ENCODE measurements at regions not wholly inside any gene's neighbourhood (a gene's known extent, or its start where the extent isn't known, plus 50 kb on each side); places are given as distances from the start of the nearest gene placed in this dataset.
A peak's percentile ranks its signal among the peaks of the same experiment; 100 is the strongest.

DNA sequence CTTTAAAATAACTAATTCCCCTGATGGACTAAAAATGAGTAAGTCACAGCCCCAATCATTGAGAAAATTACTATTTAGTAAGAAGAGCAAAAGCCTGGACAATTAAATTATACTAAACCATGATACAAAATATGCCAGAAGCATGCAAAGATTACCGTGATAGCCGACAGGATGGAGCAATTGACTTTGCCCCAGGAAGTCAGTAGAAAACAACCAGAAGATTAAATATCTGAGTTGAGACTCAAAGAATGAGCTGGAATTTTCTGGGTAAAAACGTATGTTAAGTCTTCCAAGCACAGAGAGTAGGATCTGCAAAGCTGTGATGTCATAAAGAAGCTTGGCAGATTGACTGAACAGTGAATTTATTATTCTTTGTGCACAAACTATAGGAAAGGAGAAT lies 816.1 kb upstream of the TENM3 start:
- H3K27ac ChIP-seq (ENCODE audit: low read depth in 2 of 2, low read length in 2 of 2), result no peak overlapping the region
- no peaks in the 10 kb centered on the region for H3K9me3 ChIP-seq (ENCODE audit: control insufficient read depth in 2 of 3, insufficient read depth in 1 of 3, low read length in 3 of 3)
- H3K4me1 ChIP-seq (ENCODE audit: control insufficient read depth in 2 of 3, insufficient read depth in 2 of 3, low read depth in 1 of 3, low read length in 3 of 3), result no peaks in the 10 kb centered on the region
- intact Hi-C loops (cut with DNase I), result no loop called here
- no peaks in the 10 kb centered on the region for H3K27me3 ChIP-seq (ENCODE audit: control insufficient read depth, insufficient read depth, low read length)
- H3K4me3 ChIP-seq (ENCODE audit: low read length in 3 of 3), result no peak overlapping the region
- TF ChIP-seq, protein P1, sequence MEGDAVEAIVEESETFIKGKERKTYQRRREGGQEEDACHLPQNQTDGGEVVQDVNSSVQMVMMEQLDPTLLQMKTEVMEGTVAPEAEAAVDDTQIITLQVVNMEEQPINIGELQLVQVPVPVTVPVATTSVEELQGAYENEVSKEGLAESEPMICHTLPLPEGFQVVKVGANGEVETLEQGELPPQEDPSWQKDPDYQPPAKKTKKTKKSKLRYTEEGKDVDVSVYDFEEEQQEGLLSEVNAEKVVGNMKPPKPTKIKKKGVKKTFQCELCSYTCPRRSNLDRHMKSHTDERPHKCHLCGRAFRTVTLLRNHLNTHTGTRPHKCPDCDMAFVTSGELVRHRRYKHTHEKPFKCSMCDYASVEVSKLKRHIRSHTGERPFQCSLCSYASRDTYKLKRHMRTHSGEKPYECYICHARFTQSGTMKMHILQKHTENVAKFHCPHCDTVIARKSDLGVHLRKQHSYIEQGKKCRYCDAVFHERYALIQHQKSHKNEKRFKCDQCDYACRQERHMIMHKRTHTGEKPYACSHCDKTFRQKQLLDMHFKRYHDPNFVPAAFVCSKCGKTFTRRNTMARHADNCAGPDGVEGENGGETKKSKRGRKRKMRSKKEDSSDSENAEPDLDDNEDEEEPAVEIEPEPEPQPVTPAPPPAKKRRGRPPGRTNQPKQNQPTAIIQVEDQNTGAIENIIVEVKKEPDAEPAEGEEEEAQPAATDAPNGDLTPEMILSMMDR (IDR thresholded peaks at IDR 0.05; ENCODE audit: borderline replicate concordance, extremely low read depth, insufficient read depth), result no peak
- DNase-seq (no peak), FAIRE-seq (no peak)
- no peak overlapping the region for H3K9ac ChIP-seq (ENCODE audit: low read length in 3 of 3)
- no peaks in the 10 kb centered on the region for H3K36me3 ChIP-seq (ENCODE audit: control insufficient read depth in 2 of 3, insufficient read depth in 3 of 3, low read length in 3 of 3)

DNA sequence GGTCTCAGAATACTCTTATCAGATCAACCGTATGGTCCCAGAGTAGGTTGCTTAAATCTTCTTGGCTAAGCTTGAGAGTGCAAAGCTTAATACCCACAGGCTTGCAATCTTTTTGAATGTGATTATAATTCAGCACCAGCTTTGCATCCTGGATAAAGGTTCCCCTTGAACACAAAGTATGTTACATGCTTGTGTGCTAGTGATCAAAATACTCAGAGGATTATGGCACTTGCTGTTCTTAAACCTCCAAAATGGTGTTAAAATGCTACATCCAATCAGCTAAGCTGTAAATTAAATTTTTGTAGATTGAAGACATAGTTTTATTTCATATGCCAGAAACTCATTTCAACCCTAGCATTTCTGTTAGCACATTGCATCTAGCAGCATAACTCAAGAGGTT lies 812.2 kb upstream of the TENM3 start:
- no peaks in the 10 kb centered on the region for H3K27me3 ChIP-seq (ENCODE audit: control insufficient read depth, insufficient read depth, low read length)
- H3K4me3 ChIP-seq (ENCODE audit: low read length in 3 of 3), result no peak overlapping the region
- H3K4me1 ChIP-seq (ENCODE audit: control insufficient read depth in 2 of 3, insufficient read depth in 2 of 3, low read depth in 1 of 3, low read length in 3 of 3), result no peaks in the 10 kb centered on the region
- no peak overlapping the region for H3K27ac ChIP-seq (ENCODE audit: low read depth in 2 of 2, low read length in 2 of 2)
- intact Hi-C loops (cut with DNase I), result no loop called here
- DNase-seq (no peak), FAIRE-seq (no peak)
- TF ChIP-seq, protein P1 (IDR thresholded peaks at IDR 0.05; ENCODE audit: borderline replicate concordance, extremely low read depth, insufficient read depth), result no peak
- no peak overlapping the region for H3K9ac ChIP-seq (ENCODE audit: low read length in 3 of 3)
- H3K36me3 ChIP-seq (ENCODE audit: control insufficient read depth in 2 of 3, insufficient read depth in 3 of 3, low read length in 3 of 3), result no peaks in the 10 kb centered on the region
- no peaks in the 10 kb centered on the region for H3K9me3 ChIP-seq (ENCODE audit: control insufficient read depth in 2 of 3, insufficient read depth in 1 of 3, low read length in 3 of 3)

DNA sequence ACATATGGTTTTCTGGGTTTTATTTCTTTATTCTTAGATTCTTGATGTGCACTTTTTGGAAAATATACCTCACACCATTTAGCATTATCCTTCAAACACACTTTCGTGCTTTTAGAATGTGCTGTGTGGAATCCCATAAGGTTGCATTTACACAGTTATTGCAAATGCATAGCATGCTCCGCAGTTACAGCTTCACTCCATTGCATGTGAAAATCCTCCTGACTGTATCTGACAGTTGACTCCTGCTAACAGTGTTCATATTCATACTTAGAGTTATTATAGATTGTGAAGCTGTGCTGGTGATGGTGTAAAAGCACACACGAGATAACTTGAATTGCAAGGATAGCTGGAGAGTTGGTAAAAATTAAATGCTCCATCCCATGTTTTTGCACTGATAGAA lies 811.5 kb upstream of the TENM3 start:
- H3K36me3 ChIP-seq (ENCODE audit: control insufficient read depth in 2 of 3, insufficient read depth in 3 of 3, low read length in 3 of 3), result no peaks in the 10 kb centered on the region
- DNase-seq (no peak), FAIRE-seq (no peak)
- H3K4me3 ChIP-seq (ENCODE audit: low read length in 3 of 3), result no peak overlapping the region
- H3K9me3 ChIP-seq (ENCODE audit: control insufficient read depth in 2 of 3, insufficient read depth in 1 of 3, low read length in 3 of 3), result no peaks in the 10 kb centered on the region
- intact Hi-C loops (cut with DNase I), result no loop called here
- TF ChIP-seq, protein P1 (IDR thresholded peaks at IDR 0.05; ENCODE audit: borderline replicate concordance, extremely low read depth, insufficient read depth), result no peak
- H3K27ac ChIP-seq (ENCODE audit: low read depth in 2 of 2, low read length in 2 of 2), result no peak overlapping the region
- H3K9ac ChIP-seq (ENCODE audit: low read length in 3 of 3), result no peak overlapping the region
- H3K27me3 ChIP-seq (ENCODE audit: control insufficient read depth, insufficient read depth, low read length), result no peaks in the 10 kb centered on the region
- no peaks in the 10 kb centered on the region for H3K4me1 ChIP-seq (ENCODE audit: control insufficient read depth in 2 of 3, insufficient read depth in 2 of 3, low read depth in 1 of 3, low read length in 3 of 3)

DNA sequence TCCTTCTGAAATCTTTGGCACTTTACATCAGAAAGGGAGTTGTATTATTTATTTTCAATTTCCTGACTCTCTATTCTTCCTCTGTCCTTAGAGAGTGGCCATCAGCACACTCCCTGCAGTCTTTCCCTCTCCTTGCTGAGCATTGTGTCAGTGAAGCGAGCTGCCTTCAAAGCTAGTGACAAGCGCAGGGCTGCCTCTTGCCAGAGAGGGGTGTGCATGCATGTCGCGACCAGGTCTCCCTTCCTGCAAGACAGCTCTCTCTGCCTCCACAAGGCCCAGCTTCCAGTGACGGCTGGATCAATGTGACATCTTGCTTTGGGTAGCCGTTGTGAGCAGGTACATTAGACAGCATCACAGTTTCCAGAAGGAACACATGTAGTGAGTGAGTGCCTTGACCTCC lies 810.9 kb upstream of the TENM3 start:
- FAIRE-seq (no peak), DNase-seq (peak in 1 of 5 donors; percentile 10)
- Histone ChIP-seq H3K36me3 (ENCODE audit: control insufficient read depth in 2 of 3, insufficient read depth in 3 of 3, low read length in 3 of 3) (no peaks in the 10 kb centered on the region), H3K27me3 (ENCODE audit: control insufficient read depth, insufficient read depth, low read length) (no peaks in the 10 kb centered on the region), H3K4me1 (ENCODE audit: control insufficient read depth in 2 of 3, insufficient read depth in 2 of 3, low read depth in 1 of 3, low read length in 3 of 3) (no peaks in the 10 kb centered on the region), H3K27ac (ENCODE audit: low read depth in 2 of 2, low read length in 2 of 2) (no peak overlapping the region), H3K9me3 (ENCODE audit: control insufficient read depth in 2 of 3, insufficient read depth in 1 of 3, low read length in 3 of 3) (no peaks in the 10 kb centered on the region), H3K4me3 (ENCODE audit: low read length in 3 of 3) (no peak overlapping the region), H3K9ac (ENCODE audit: low read length in 3 of 3) (no peak overlapping the region)
- intact Hi-C loops (cut with DNase I), result no loop called here
- TF ChIP-seq, protein P1 (IDR thresholded peaks at IDR 0.05; ENCODE audit: borderline replicate concordance, extremely low read depth, insufficient read depth), result no peak

All from kidney (tissue), 13 donors.